ENCODE measurements at regions not wholly inside any gene's neighbourhood (a gene's known extent, or its start where the extent isn't known, plus 50 kb on each side); places are given as distances from the start of the nearest gene placed in this dataset.

DNA sequence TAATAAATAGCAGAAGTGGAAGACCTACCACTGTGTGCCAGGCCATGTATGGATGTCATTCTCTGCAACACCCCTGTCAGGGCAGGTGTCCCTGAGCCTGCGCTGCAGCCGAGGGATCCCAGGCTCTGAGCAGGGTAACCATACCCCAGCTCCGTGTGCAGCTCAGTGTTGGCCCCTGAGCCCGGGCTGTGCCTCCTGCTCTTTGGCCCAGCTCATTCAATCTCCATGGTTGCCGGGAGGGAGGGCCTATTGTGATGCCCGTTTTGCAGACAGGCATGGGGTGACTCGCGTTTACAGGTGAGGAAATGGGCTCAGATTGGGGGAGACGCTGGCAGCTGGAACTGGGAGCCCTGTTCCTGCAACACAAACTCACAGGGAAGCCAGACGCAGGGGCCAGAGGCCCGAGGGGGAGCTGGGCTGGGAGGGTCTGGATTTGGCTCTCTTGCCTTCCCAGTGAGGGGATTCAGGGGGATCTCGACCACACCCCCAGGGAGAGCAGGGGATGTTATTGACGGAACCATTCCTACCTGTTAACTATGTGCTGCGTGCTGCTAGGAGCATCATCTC lies 190.5 kb downstream of the IRF8 start:
- H3K4me3 Mint-ChIP-seq (ENCODE audit: unreplicated experiment): no peak overlapping the region
- peaks cover 25% of the 10 kb centered on the region for H3K27me3 Mint-ChIP-seq (ENCODE audit: unreplicated experiment)
- no peak for DNase-seq (ENCODE audit: extremely low spot score, unreplicated experiment)
- TF ChIP-seq, protein P1, sequence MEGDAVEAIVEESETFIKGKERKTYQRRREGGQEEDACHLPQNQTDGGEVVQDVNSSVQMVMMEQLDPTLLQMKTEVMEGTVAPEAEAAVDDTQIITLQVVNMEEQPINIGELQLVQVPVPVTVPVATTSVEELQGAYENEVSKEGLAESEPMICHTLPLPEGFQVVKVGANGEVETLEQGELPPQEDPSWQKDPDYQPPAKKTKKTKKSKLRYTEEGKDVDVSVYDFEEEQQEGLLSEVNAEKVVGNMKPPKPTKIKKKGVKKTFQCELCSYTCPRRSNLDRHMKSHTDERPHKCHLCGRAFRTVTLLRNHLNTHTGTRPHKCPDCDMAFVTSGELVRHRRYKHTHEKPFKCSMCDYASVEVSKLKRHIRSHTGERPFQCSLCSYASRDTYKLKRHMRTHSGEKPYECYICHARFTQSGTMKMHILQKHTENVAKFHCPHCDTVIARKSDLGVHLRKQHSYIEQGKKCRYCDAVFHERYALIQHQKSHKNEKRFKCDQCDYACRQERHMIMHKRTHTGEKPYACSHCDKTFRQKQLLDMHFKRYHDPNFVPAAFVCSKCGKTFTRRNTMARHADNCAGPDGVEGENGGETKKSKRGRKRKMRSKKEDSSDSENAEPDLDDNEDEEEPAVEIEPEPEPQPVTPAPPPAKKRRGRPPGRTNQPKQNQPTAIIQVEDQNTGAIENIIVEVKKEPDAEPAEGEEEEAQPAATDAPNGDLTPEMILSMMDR (IDR thresholded peaks at IDR 0.05): no peak
- H3K36me3 Mint-ChIP-seq (ENCODE audit: unreplicated experiment): no peaks in the 10 kb centered on the region
- H3K4me1 Mint-ChIP-seq (ENCODE audit: unreplicated experiment): no peaks in the 10 kb centered on the region
- H3K27ac Mint-ChIP-seq (ENCODE audit: unreplicated experiment): no peak overlapping the region
- no peaks in the 10 kb centered on the region for H3K9me3 Mint-ChIP-seq (ENCODE audit: unreplicated experiment)

DNA sequence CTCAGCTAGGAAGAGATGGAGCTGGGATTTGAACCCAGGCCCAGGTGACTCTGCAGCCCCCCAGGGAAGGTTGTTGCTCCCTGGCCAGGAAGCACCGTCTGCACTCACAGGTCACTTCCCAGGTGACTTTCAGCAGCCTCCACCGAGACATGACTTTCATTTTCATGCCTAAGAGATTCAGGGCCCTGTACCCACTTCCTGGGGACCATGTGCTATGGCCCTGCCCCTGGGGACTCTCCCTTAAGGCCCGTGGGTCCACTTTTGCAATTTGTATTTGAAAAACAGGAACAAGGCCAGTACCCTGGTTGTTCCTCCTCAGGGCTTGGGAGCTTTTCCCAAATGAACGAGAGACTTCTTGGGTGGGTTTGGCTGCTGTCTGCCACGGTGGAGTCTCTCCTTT lies 191.0 kb downstream of the IRF8 start:
- DNase-seq (ENCODE audit: extremely low spot score, unreplicated experiment): no peak
- TF ChIP-seq, protein P1 (IDR thresholded peaks at IDR 0.05): no peak
- no peaks in the 10 kb centered on the region for H3K4me1 Mint-ChIP-seq (ENCODE audit: unreplicated experiment)
- H3K27me3 Mint-ChIP-seq (ENCODE audit: unreplicated experiment): peaks cover 25% of the 10 kb centered on the region
- H3K27ac Mint-ChIP-seq (ENCODE audit: unreplicated experiment): no peak overlapping the region
- H3K36me3 Mint-ChIP-seq (ENCODE audit: unreplicated experiment): no peaks in the 10 kb centered on the region
- H3K9me3 Mint-ChIP-seq (ENCODE audit: unreplicated experiment): no peaks in the 10 kb centered on the region
- no peak overlapping the region for H3K4me3 Mint-ChIP-seq (ENCODE audit: unreplicated experiment)

DNA sequence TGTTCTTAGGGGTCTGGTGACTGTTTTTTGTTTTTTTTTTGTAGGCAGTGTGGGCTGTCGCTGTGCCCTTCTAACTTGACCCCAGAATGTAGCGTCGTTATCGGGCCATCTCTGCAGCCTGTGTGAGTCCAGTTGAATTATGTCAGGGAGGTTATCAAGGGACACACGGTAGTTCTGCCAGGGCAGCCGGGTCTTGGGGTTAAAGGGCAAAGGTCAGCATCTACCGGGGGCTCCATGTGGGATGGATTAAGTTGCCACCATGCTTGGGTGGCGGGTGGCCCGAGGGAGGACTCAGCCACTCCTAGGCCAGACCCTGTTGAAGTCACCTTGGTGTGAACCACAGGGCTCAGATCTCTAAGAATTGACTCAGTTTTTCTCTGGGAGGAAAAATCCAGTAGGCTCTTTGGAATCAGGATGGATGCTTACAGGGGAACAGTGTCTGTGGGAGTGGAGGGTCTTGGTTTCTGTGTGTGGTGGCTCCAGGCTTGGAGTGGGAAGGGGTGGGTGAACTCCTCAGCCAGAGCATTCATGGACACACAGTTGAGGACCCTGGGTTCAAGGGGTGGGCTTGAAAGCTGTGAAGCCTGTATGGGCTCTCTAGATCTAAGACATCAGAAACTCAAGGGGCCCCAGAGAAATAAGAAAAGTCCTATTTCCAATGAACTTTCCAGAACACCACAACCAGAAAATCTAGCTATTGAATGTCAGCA lies 191.7 kb downstream of the IRF8 start:
- Mint-ChIP-seq H3K27me3 (ENCODE audit: unreplicated experiment) (peaks cover 27% of the 10 kb centered on the region), H3K9me3 (ENCODE audit: unreplicated experiment) (no peaks in the 10 kb centered on the region), H3K4me3 (ENCODE audit: unreplicated experiment) (no peak overlapping the region)

DNA sequence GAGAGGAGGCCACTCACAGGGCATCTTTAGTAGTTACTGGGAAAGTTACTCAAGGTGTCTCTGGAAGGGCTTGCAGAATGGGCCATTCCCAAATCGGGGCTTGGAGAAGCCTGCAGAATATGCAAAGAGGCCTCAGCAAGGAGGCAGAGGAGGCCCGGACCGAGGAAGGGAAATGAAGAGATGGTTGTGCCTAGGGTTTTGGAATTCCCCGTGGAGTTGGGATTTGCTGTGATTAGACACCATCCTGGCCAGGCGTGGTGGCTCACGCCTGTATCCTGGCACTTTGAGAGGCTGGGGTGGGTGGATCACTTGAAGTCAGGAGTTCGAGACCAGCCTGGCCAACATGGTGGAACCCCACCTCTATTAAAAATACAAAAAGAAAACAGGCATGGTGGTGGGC lies 193.0 kb downstream of the IRF8 start:
- Mint-ChIP-seq H3K27ac (ENCODE audit: unreplicated experiment) (no peak overlapping the region), H3K4me1 (ENCODE audit: unreplicated experiment) (no peaks in the 10 kb centered on the region), H3K27me3 (ENCODE audit: unreplicated experiment) (peaks cover 32% of the 10 kb centered on the region), H3K4me3 (ENCODE audit: unreplicated experiment) (no peak overlapping the region), H3K36me3 (ENCODE audit: unreplicated experiment) (no peaks in the 10 kb centered on the region), H3K9me3 (ENCODE audit: unreplicated experiment) (no peaks in the 10 kb centered on the region)
- TF ChIP-seq, protein P1 (IDR thresholded peaks at IDR 0.05): no peak
- DNase-seq (ENCODE audit: extremely low spot score, unreplicated experiment): no peak

More for the DNA sequence above, 191.7 kb downstream of the IRF8 start:
- Mint-ChIP-seq H3K4me1 (ENCODE audit: unreplicated experiment) (no peaks in the 10 kb centered on the region), H3K36me3 (ENCODE audit: unreplicated experiment) (no peaks in the 10 kb centered on the region), H3K27ac (ENCODE audit: unreplicated experiment) (no peak overlapping the region)
- DNase-seq (ENCODE audit: extremely low spot score, unreplicated experiment): no peak
- TF ChIP-seq, protein P1 (IDR thresholded peaks at IDR 0.05): no peak

DNA sequence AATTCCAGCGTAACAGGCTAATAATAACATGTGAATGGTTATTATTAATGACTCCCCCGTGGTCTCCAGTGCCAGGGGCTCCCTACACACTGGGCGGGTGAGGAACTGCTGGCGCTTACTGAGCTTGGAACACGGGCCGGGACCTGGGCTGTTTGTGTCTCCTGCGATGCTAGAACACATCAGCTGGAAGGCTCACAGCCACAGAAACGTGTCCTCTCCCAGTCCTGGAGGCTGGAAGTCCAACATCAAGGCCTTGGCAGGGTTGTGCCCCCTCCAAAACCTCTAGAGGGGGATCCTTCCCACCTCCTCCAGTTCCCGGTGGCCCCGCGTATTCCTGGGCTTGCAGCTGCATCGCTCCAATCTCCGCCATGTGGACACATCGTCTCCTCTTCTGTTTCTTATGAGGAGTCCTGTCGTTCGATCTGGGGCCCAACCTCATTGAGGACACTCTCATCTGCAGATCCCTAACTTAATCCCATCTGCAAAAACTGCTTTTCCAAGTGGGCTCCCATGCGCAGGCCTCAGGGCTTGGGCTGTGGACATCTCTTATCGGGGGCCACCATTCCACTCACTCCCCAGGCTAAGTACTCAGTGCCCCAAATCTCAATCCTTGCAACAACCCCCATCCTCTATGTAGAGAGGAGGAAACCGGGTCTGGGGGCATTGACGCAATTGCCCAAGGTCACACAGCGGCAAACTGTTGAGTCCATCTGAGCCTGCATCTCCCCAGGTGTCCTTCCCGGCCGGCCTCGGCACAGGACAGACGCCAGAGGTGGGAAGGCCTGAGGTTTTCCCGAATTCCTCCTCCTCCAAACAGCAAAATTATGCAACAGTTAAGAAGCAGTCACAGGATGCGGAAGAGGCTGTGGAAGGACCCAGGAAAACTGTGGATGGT lies 193.9 kb downstream of the IRF8 start:
- no peak overlapping the region for H3K27ac Mint-ChIP-seq (ENCODE audit: unreplicated experiment)
- H3K9me3 Mint-ChIP-seq (ENCODE audit: unreplicated experiment): peaks cover 3% of the 10 kb centered on the region
- H3K36me3 Mint-ChIP-seq (ENCODE audit: unreplicated experiment): no peaks in the 10 kb centered on the region
- DNase-seq (ENCODE audit: extremely low spot score, unreplicated experiment): no peak
- H3K27me3 Mint-ChIP-seq (ENCODE audit: unreplicated experiment): peaks cover 36% of the 10 kb centered on the region
- no peak overlapping the region for H3K4me3 Mint-ChIP-seq (ENCODE audit: unreplicated experiment)
- no peaks in the 10 kb centered on the region for H3K4me1 Mint-ChIP-seq (ENCODE audit: unreplicated experiment)
- TF ChIP-seq, protein P1 (IDR thresholded peaks at IDR 0.05): no peak
